ENCODE measurements at regions not wholly inside any gene's neighbourhood (a gene's known extent, or its start where the extent isn't known, plus 50 kb on each side); places are given as distances from the start of the nearest gene placed in this dataset.

DNA sequence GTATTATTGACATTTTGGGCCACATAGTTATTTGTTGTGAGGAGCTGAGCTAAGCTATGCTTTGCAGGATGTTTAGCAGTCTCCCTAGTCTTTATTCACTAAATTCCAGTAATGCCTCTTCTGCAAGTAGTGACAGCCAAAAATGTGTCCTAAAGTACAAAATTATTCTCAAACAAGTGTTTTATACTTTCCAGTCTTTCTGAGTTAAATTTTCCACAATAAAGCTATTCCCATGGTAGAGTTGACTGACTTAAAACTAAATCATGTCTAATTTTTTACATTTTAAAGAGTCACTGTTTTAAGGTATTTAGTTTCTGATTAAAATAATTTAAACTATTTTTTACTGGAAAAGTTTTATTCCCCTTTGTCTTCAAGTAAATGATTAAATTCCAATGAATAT is 717.8 kb upstream of the HS3ST5 start:
- DNase-seq (ENCODE audit: low read depth, low spot score) = no peak
- ChIA-PET POLR2A (no interaction called here), CTCF (no interaction called here)
- Histone ChIP-seq H3K9me3 (replicated peaks; ENCODE audit: control insufficient read depth, insufficient read depth, low read length) (no peaks in the 10 kb centered on the region), H2AFZ (ENCODE audit: low read depth, low read length) (no peak overlapping the region), H3K9me1 (replicated peaks; ENCODE audit: control insufficient read depth, extremely low read depth, insufficient read depth, low read length) (no peaks in the 10 kb centered on the region), H3K27ac (ENCODE audit: insufficient read depth, low read depth, low read length) (no peak overlapping the region), H3K9ac (replicated peaks; ENCODE audit: extremely low read depth, insufficient read depth, low read length) (no peak overlapping the region), H3K4me3 (replicated peaks in 1 of 3; ENCODE audit: insufficient read depth in 1 of 3, low read depth in 1 of 3, low read length in 3 of 3) (no peak overlapping the region), H3K36me3 (ENCODE audit: control insufficient read depth in 2 of 2, extremely low read depth in 1 of 2, insufficient read depth in 2 of 2, low read length in 2 of 2) (no peaks in the 10 kb centered on the region), H4K20me1 (replicated peaks; ENCODE audit: control insufficient read depth, extremely low read depth, insufficient read depth, low read length) (no peaks in the 10 kb centered on the region), H3K4me1 (ENCODE audit: control insufficient read depth, extremely low read depth, insufficient read depth, low read length) (no peaks in the 10 kb centered on the region), H3K27me3 (ENCODE audit: control insufficient read depth in 2 of 2, insufficient read depth in 2 of 2, low read length in 2 of 2) (no peaks in the 10 kb centered on the region), H3K4me2 (ENCODE audit: insufficient read depth, low read length) (no peak overlapping the region), H3K79me2 (ENCODE audit: control insufficient read depth, insufficient read depth, low read length) (no peaks in the 10 kb centered on the region)
- TF ChIP-seq JUN (IDR thresholded peaks at IDR 0.05; ENCODE audit: borderline replicate concordance, insufficient read depth, insufficient read length, low read depth) (no peak), FOS (IDR thresholded peaks at IDR 0.05; ENCODE audit: borderline replicate concordance, insufficient read depth, low read length) (no peak), POLR2A (IDR thresholded peaks at IDR 0.05; ENCODE audit: low read depth, low read length) (no peak), GATA2 (IDR thresholded peaks at IDR 0.05; ENCODE audit: insufficient read depth, insufficient read length, low read depth, low read length) (no peak), MYC (IDR thresholded peaks at IDR 0.05; ENCODE audit: low read depth, low read length) (no peak), EZH2 (IDR thresholded peaks at IDR 0.05; ENCODE audit: borderline replicate concordance, low read depth, low read length, severe bottlenecking) (no peak), POLR2AphosphoS5 (IDR thresholded peaks at IDR 0.05; ENCODE audit: insufficient read depth, low read depth, low read length) (no peak)
- TF ChIP-seq, protein P1, sequence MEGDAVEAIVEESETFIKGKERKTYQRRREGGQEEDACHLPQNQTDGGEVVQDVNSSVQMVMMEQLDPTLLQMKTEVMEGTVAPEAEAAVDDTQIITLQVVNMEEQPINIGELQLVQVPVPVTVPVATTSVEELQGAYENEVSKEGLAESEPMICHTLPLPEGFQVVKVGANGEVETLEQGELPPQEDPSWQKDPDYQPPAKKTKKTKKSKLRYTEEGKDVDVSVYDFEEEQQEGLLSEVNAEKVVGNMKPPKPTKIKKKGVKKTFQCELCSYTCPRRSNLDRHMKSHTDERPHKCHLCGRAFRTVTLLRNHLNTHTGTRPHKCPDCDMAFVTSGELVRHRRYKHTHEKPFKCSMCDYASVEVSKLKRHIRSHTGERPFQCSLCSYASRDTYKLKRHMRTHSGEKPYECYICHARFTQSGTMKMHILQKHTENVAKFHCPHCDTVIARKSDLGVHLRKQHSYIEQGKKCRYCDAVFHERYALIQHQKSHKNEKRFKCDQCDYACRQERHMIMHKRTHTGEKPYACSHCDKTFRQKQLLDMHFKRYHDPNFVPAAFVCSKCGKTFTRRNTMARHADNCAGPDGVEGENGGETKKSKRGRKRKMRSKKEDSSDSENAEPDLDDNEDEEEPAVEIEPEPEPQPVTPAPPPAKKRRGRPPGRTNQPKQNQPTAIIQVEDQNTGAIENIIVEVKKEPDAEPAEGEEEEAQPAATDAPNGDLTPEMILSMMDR (IDR thresholded peaks at IDR 0.05; ENCODE audit: extremely low read depth in 1 of 2, insufficient read depth in 1 of 2, low read depth in 1 of 2, low read length in 2 of 2) = no peak
- TF ChIP-seq, protein P2, sequence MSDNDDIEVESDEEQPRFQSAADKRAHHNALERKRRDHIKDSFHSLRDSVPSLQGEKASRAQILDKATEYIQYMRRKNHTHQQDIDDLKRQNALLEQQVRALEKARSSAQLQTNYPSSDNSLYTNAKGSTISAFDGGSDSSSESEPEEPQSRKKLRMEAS (IDR thresholded peaks at IDR 0.05; ENCODE audit: insufficient read depth, insufficient read length) = no peak
- no peak for FAIRE-seq
- intact Hi-C loops (cut with micrococcal nuclease) = no loop called here
- BruUV-seq (replicated peaks) = no TSS peak
- dilution Hi-C loops (cut with MboI; ENCODE audit: extremely low pct_ligation_motif_present, low sequenced_read_pairs) = no loop called here
